ENCODE measurements at regions not wholly inside any gene's neighbourhood (a gene's known extent, or its start where the extent isn't known, plus 50 kb on each side); places are given as distances from the start of the nearest gene placed in this dataset.

GRCh38 chr14:51468523-51468922 lies 183.2 kb upstream of the FRMD6 start:
- Histone ChIP-seq H3K4me3 (no peak overlapping the region), H3K9me3 (no peaks in the 10 kb centered on the region), H3K4me1 (ENCODE audit: low read depth) (no peaks in the 10 kb centered on the region), H3K36me3 (ENCODE audit: low read depth) (no peaks in the 10 kb centered on the region)
- no peak for ATAC-seq
- intact Hi-C loops (cut with DNase I, micrococcal nuclease): no loop called here
- no peak for TF ChIP-seq CTCF (IDR thresholded peaks at IDR 0.05)
- DNase-seq: no peak

- peak; percentile 18 for ATAC-seq
- Histone ChIP-seq H3K9me3 (no peaks in the 10 kb centered on the region), H3K36me3 (ENCODE audit: low read depth) (no peaks in the 10 kb centered on the region), H3K4me1 (ENCODE audit: low read depth) (no peaks in the 10 kb centered on the region), H3K4me3 (no peak overlapping the region)
- TF ChIP-seq CTCF (IDR thresholded peaks at IDR 0.05): no peak
- DNase-seq: no peak
- intact Hi-C loops (cut with DNase I, micrococcal nuclease): no loop called here
Observed at GRCh38 chr14:51472881-51473280, 178.8 kb upstream of the FRMD6 start.

GRCh38 chr14:51473351-51473750 lies 178.4 kb upstream of the FRMD6 start:
- no peaks in the 10 kb centered on the region for H3K4me1 ChIP-seq (ENCODE audit: low read depth)
- no peak overlapping the region for H3K4me3 ChIP-seq
- no peak for TF ChIP-seq CTCF (IDR thresholded peaks at IDR 0.05)
- intact Hi-C loops (cut with DNase I, micrococcal nuclease): no loop called here
- ATAC-seq (no peak), DNase-seq (no peak)
- H3K36me3 ChIP-seq (ENCODE audit: low read depth): no peaks in the 10 kb centered on the region
- no peaks in the 10 kb centered on the region for H3K9me3 ChIP-seq

GRCh38 chr14:51473808-51474565 lies 177.7 kb upstream of the FRMD6 start:
- Histone ChIP-seq H3K36me3 (ENCODE audit: low read depth) (no peaks in the 10 kb centered on the region), H3K4me1 (ENCODE audit: low read depth) (no peaks in the 10 kb centered on the region), H3K9me3 (no peaks in the 10 kb centered on the region), H3K4me3 (no peak overlapping the region)
- intact Hi-C loops (cut with DNase I, micrococcal nuclease): no loop called here
- no peak for ATAC-seq
- no peak for TF ChIP-seq CTCF (IDR thresholded peaks at IDR 0.05)
- no peak for DNase-seq

GRCh38 chr14:51474854-51475253 lies 176.9 kb upstream of the FRMD6 start:
- no peaks in the 10 kb centered on the region for H3K36me3 ChIP-seq (ENCODE audit: low read depth)
- no peak for TF ChIP-seq CTCF (IDR thresholded peaks at IDR 0.05)
- H3K4me3 ChIP-seq: no peak overlapping the region
- no peaks in the 10 kb centered on the region for H3K9me3 ChIP-seq
- no peak for DNase-seq
- H3K4me1 ChIP-seq (ENCODE audit: low read depth): no peaks in the 10 kb centered on the region
- no peak for ATAC-seq
- intact Hi-C loops (cut with DNase I, micrococcal nuclease): no loop called here

All from mucosa of descending colon (tissue), 3 donors.